Astrocyte (in vitro differentiated cells and primary cell): ENCODE measurements at regions not wholly inside any gene's neighbourhood (a gene's known extent, or its start where the extent isn't known, plus 50 kb on each side); places are given as distances from the start of the nearest gene placed in this dataset.
"Not testable (repeated sequence)": the region's sequence is repeated elsewhere in the genome, so short reads cannot be mapped to it uniquely, and the experiment has no call there.

ENCODE experiments used
- DNase-seq: peaks from one replicate; pipeline ENCODE4 v3.0.0-alpha.2; 2010; ENCODE audit warnings: low read depth
- FAIRE-seq: peaks from 2 replicates; lab custom pipeline; 2011; peaks lifted over from hg19 to GRCh38; lab: Jason Lieb, UNC
- H2AFZ ChIP-seq: 2 replicates; pipeline ENCODE4 v1.6.0; 2012; ENCODE audit warnings: low read depth, low read length, inconsistent platforms
- H3K27ac ChIP-seq: 2 replicates; pipeline ENCODE4 v1.5.1; 2011; ENCODE audit warnings: low read depth, low read length, inconsistent platforms
- H3K27me3 ChIP-seq: 2 replicates; pipeline ENCODE4 v1.6.0; 2011; ENCODE audit warnings: low read length, inconsistent platforms; ENCODE audit not compliant: insufficient read depth
- H3K36me3 ChIP-seq: 2 replicates; pipeline ENCODE4 v1.5.1; 2011; ENCODE audit warnings: low read length, inconsistent platforms; ENCODE audit not compliant: insufficient read depth
- H3K4me1 ChIP-seq: 2 replicates; pipeline ENCODE4 v1.5.1; 2011; ENCODE audit warnings: low read length, inconsistent platforms; ENCODE audit not compliant: insufficient read depth
- H3K4me2 ChIP-seq: 2 replicates; pipeline ENCODE4 v1.6.0; 2012; ENCODE audit warnings: low read length, inconsistent platforms
- H3K4me3 ChIP-seq: 2 replicates; pipeline ENCODE4 v1.5.1; 2011; ENCODE audit warnings: low read depth, mild to moderate bottlenecking, low read length, inconsistent platforms; ENCODE audit not compliant: insufficient read depth
- H3K79me2 ChIP-seq: 2 replicates; pipeline ENCODE4 v1.6.0; 2012; ENCODE audit warnings: mild to moderate bottlenecking, low read length, inconsistent platforms; ENCODE audit not compliant: insufficient read depth
- H3K9ac ChIP-seq: 2 replicates; pipeline ENCODE4 v1.6.0; 2012; ENCODE audit warnings: mild to moderate bottlenecking, low read length, inconsistent platforms
- H3K9me3 ChIP-seq: 2 replicates; pipeline ENCODE4 v1.5.1; 2012; ENCODE audit warnings: low read depth, mild to moderate bottlenecking, low read length, inconsistent platforms; ENCODE audit not compliant: insufficient read depth
- H4K20me1 ChIP-seq: 2 replicates; pipeline ENCODE4 v1.6.0; 2012; ENCODE audit warnings: low read length, inconsistent platforms; ENCODE audit not compliant: insufficient read depth
- H3K27ac Mint-ChIP-seq: one replicate; pipeline ENCODE4 v1.8.0; 2021; ENCODE audit warnings: mild to moderate bottlenecking, mixed read lengths; ENCODE audit not compliant: unreplicated experiment
- H3K27me3 Mint-ChIP-seq: one replicate; pipeline ENCODE4 v1.8.0; 2021; ENCODE audit warnings: low read depth, mixed read lengths; ENCODE audit not compliant: unreplicated experiment
- H3K36me3 Mint-ChIP-seq: one replicate; pipeline ENCODE4 v1.8.0; 2021; ENCODE audit warnings: low read depth, mixed read lengths; ENCODE audit not compliant: unreplicated experiment
- H3K4me1 Mint-ChIP-seq: one replicate; pipeline ENCODE4 v1.8.0; 2021; ENCODE audit warnings: low read depth, mixed read lengths; ENCODE audit not compliant: unreplicated experiment
- H3K4me3 Mint-ChIP-seq: one replicate; pipeline ENCODE4 v1.8.0; 2021; ENCODE audit warnings: mild to moderate bottlenecking, moderate library complexity, mixed read lengths; ENCODE audit not compliant: unreplicated experiment
- H3K9me3 Mint-ChIP-seq: one replicate; pipeline ENCODE4 v1.8.0; 2021; ENCODE audit warnings: mild to moderate bottlenecking, mixed read lengths; ENCODE audit not compliant: unreplicated experiment
- EZH2 ChIP-seq: IDR thresholded peaks from 2 replicates; pipeline ENCODE4 v1.6.1; 2012; ENCODE audit warnings: mild to moderate bottlenecking, low read length, inconsistent platforms; ENCODE audit not compliant: insufficient read depth
- TF ChIP-seq, protein P1 (sequence below): IDR thresholded peaks from 2 replicates; pipeline ENCODE4 v1.5.1; 2011; ENCODE audit warnings: low read depth, mild to moderate bottlenecking, inconsistent platforms, low read length, moderate library complexity; ENCODE audit not compliant: insufficient read depth

DNA sequence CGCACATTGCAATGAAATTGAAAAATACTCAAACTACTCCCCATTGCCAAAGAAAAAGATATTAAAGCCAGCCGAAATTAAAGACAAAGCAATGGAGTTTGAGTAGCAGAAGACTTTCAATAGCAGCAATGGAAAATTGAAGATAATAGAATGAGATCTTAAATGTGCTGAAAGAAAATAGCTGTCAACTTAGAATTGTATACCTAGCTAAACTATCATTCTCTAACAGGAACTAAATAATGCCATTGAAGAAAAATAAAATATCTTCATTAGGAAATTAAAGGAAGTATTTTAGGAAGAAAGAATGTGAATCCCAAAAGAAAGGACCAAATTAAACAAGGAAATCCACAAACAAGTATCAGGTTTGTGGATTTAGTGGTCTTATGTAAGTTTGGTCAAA, 165.6 kb downstream of the USP31 start:
- Histone ChIP-seq H3K4me1 (no peaks in the 10 kb centered on the region), H2AFZ (no peak overlapping the region), H3K79me2 (no peaks in the 10 kb centered on the region), H3K4me3 (no peak overlapping the region), H4K20me1 (no peaks in the 10 kb centered on the region), H3K9ac (no peak overlapping the region), H3K36me3 (no peaks in the 10 kb centered on the region), H3K27me3 (no peaks in the 10 kb centered on the region), H3K4me2 (no peak overlapping the region), H3K27ac (no peak overlapping the region), H3K9me3 (no peaks in the 10 kb centered on the region)
- H3K4me3 Mint-ChIP-seq: no peak overlapping the region
- H3K27me3 Mint-ChIP-seq: no peaks in the 10 kb centered on the region
- DNase-seq (no peak), FAIRE-seq (no peak)
- peaks cover 7% of the 10 kb centered on the region for H3K9me3 Mint-ChIP-seq
- TF ChIP-seq, protein P1, sequence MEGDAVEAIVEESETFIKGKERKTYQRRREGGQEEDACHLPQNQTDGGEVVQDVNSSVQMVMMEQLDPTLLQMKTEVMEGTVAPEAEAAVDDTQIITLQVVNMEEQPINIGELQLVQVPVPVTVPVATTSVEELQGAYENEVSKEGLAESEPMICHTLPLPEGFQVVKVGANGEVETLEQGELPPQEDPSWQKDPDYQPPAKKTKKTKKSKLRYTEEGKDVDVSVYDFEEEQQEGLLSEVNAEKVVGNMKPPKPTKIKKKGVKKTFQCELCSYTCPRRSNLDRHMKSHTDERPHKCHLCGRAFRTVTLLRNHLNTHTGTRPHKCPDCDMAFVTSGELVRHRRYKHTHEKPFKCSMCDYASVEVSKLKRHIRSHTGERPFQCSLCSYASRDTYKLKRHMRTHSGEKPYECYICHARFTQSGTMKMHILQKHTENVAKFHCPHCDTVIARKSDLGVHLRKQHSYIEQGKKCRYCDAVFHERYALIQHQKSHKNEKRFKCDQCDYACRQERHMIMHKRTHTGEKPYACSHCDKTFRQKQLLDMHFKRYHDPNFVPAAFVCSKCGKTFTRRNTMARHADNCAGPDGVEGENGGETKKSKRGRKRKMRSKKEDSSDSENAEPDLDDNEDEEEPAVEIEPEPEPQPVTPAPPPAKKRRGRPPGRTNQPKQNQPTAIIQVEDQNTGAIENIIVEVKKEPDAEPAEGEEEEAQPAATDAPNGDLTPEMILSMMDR: no peak
- no peak for TF ChIP-seq EZH2
- H3K36me3 Mint-ChIP-seq: no peaks in the 10 kb centered on the region
- H3K27ac Mint-ChIP-seq: no peak overlapping the region
- H3K4me1 Mint-ChIP-seq: peaks cover 5% of the 10 kb centered on the region

GRCh38 chr16:22980514-22980913, 166.6 kb downstream of the HS3ST2 start:
- H3K4me3 Mint-ChIP-seq, FAIRE-seq, H3K4me1 ChIP-seq, H3K9ac ChIP-seq, H3K36me3 ChIP-seq, H4K20me1 ChIP-seq, H3K4me3 ChIP-seq, DNase-seq, H3K9me3 ChIP-seq, H3K4me2 ChIP-seq, H3K27ac ChIP-seq, H3K4me1 Mint-ChIP-seq, H3K9me3 Mint-ChIP-seq, H3K36me3 Mint-ChIP-seq, H3K27me3 Mint-ChIP-seq, H2AFZ ChIP-seq, H3K27ac Mint-ChIP-seq, H3K27me3 ChIP-seq, H3K79me2 ChIP-seq: not testable (repeated sequence)

DNA sequence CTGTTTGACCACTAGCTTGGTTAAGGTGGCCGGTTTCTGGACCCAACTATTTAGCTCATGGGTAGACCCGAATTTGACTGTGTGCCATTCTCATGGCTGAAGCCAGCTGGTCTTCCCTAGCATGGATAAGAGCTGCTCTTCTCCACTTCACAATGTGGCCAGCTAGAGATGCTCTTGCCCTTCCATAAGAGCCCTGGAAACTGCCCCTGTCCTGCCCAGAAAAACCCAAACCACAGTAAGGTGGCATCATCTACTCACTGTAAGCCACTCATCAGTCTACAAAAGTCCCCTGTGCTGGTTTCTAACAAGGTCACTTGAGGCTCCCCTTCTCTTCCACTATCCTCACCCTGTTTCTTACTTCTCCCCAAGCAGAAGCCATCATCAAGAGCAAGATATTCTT, 165.1 kb downstream of the HS3ST2 start:
- Histone ChIP-seq H3K27ac (no peak overlapping the region), H3K9ac (no peak overlapping the region), H3K79me2 (no peaks in the 10 kb centered on the region), H3K4me1 (no peaks in the 10 kb centered on the region), H3K4me2 (no peak overlapping the region), H3K27me3 (no peaks in the 10 kb centered on the region), H3K36me3 (no peaks in the 10 kb centered on the region), H3K4me3 (no peak overlapping the region), H3K9me3 (no peaks in the 10 kb centered on the region), H4K20me1 (no peaks in the 10 kb centered on the region), H2AFZ (no peak overlapping the region)
- DNase-seq (no peak), FAIRE-seq (no peak)
- Mint-ChIP-seq H3K27ac (no peak overlapping the region), H3K36me3 (no peaks in the 10 kb centered on the region), H3K27me3 (peaks cover 4% of the 10 kb centered on the region), H3K9me3 (peaks cover 8% of the 10 kb centered on the region), H3K4me3 (no peak overlapping the region), H3K4me1 (peaks cover 5% of the 10 kb centered on the region)
- TF ChIP-seq, protein P1: no peak
- no peak for TF ChIP-seq EZH2
